Astrocyte of the cerebellum (primary cell): ENCODE measurements at regions not wholly inside any gene's neighbourhood (a gene's known extent, or its start where the extent isn't known, plus 50 kb on each side); places are given as distances from the start of the nearest gene placed in this dataset.
"Not testable (repeated sequence)": the region's sequence is repeated elsewhere in the genome, so short reads cannot be mapped to it uniquely, and the experiment has no call there.

ENCODE experiments used
- DNase-seq: peaks from one replicate; pipeline ENCODE4 v3.0.0-alpha.2; 2011; ENCODE audit warnings: low read depth
- H3K4me3 ChIP-seq: 2 replicates; pipeline ENCODE4 v1.5.1; 2011; ENCODE audit warnings: mild to moderate bottlenecking, low read depth, low read length, moderate library complexity
- CTCF ChIP-seq: IDR thresholded peaks from 2 replicates; pipeline ENCODE4 v1.5.1; 2012; ENCODE audit warnings: low read length, low read depth, moderate library complexity, mild to moderate bottlenecking; ENCODE audit errors: missing control alignments
- in situ Hi-C: cut with HindIII; loops from 2 replicates; pipeline ENCODE4 v1.10.0; 2017; ENCODE audit warnings: low sequenced_read_pairs

GRCh38 chr7:13132314-13132713, 444.9 kb downstream of the ARL4A start:
- in situ Hi-C loops, result no loop called here
- no peak for TF ChIP-seq CTCF
- H3K4me3 ChIP-seq, result no peak overlapping the region
- DNase-seq, result no peak

GRCh38 chr7:13136345-13136744, 448.9 kb downstream of the ARL4A start:
- DNase-seq, in situ Hi-C loops, H3K4me3 ChIP-seq: not testable (repeated sequence)

GRCh38 chr7:13139436-13139835, 452.0 kb downstream of the ARL4A start:
- no peak for DNase-seq
- in situ Hi-C loops, result no loop called here

GRCh38 chr7:13144673-13145072, 457.2 kb downstream of the ARL4A start:
- in situ Hi-C loops, result no loop called here
- no peak overlapping the region for H3K4me3 ChIP-seq
- TF ChIP-seq CTCF, result no peak
- no peak for DNase-seq

More at GRCh38 chr7:13139436-13139835, 452.0 kb downstream of the ARL4A start:
- no peak overlapping the region for H3K4me3 ChIP-seq
- TF ChIP-seq CTCF, result no peak

GRCh38 chr7:13148548-13148947, 461.1 kb downstream of the ARL4A start:
- in situ Hi-C loops, result no loop called here
- no peak for TF ChIP-seq CTCF
- DNase-seq, result no peak
- no peak overlapping the region for H3K4me3 ChIP-seq

- no peak for TF ChIP-seq CTCF
- in situ Hi-C loops, result no loop called here
- H3K4me3 ChIP-seq, result no peak overlapping the region
- no peak for DNase-seq
Observed at GRCh38 chr7:13151978-13152377, 464.5 kb downstream of the ARL4A start.

- DNase-seq, result no peak
- H3K4me3 ChIP-seq, result no peak overlapping the region
- in situ Hi-C loops, result no loop called here
- no peak for TF ChIP-seq CTCF
Observed at GRCh38 chr7:13152755-13153154, 465.3 kb downstream of the ARL4A start.
